OCI-LY7 (cell line): ENCODE measurements at regions not wholly inside any gene's neighbourhood (a gene's known extent, or its start where the extent isn't known, plus 50 kb on each side); places are given as distances from the start of the nearest gene placed in this dataset.
"Not testable (repeated sequence)": the region's sequence is repeated elsewhere in the genome, so short reads cannot be mapped to it uniquely, and the experiment has no call there.

Source experiments
- BruUV-seq: library from RNA; stranded (reverse); fragments of 400-500 nt; replicated peaks from 2 replicates; lab custom pipeline; 2021; lab: Mats Ljungman, UMichigan
- CTCF ChIA-PET: fragments of 300-600 bp; sonication (Branson Sonifier 250); formaldehyde crosslinking; loops from one replicate; lab custom pipeline; 2022; ENCODE audit warnings: antibody characterized with exemption; ENCODE audit not compliant: unreplicated experiment; lab: Charles Lee
- POLR2A ChIA-PET: fragments of 300-600 bp; sonication (Branson Sonifier 250); formaldehyde crosslinking; loops from one replicate; lab custom pipeline; 2022; ENCODE audit warnings: antibody characterized with exemption; lab: Charles Lee
- DNase-seq: peaks from one replicate; pipeline ENCODE4 v3.0.0-alpha.2; 2015; ENCODE audit warnings: low spot score
- H2AFZ ChIP-seq: fragments of 200-600 bp; sonication (generic), shearing (Covaris generic); 2 replicates; pipeline ENCODE4 v1.6.1; 2014; ENCODE audit warnings: mild to moderate bottlenecking, antibody characterized with exemption, low read length, moderate library complexity
- H3K27ac ChIP-seq: fragments of 200-600 bp; sonication (generic); 2 replicates; pipeline ENCODE4 v1.5.1; 2014; ENCODE audit warnings: mixed run types, low read depth, mild to moderate bottlenecking, moderate library complexity, low read length, inconsistent platforms; ENCODE audit not compliant: poor library complexity, severe bottlenecking
- H3K36me3 ChIP-seq: fragments of 200-600 bp; sonication (generic); 2 replicates; pipeline ENCODE4 v1.6.1; 2014; ENCODE audit warnings: mild to moderate bottlenecking, antibody characterized with exemption, low read length, moderate library complexity, mixed read lengths; ENCODE audit not compliant: insufficient read depth
- H3K4me1 ChIP-seq: fragments of 200-600 bp; sonication (generic); 2 replicates; pipeline ENCODE4 v1.5.1; 2014; ENCODE audit warnings: mild to moderate bottlenecking, low read length; ENCODE audit not compliant: insufficient read depth, poor library complexity, severe bottlenecking
- H3K4me2 ChIP-seq: fragments of 200-600 bp; sonication (generic); 2 replicates; pipeline ENCODE4 v1.6.1; 2014; ENCODE audit warnings: mild to moderate bottlenecking, low read length
- H3K4me3 ChIP-seq: fragments of 200-600 bp; sonication (generic); 2 replicates; pipeline ENCODE4 v1.5.1; 2014; ENCODE audit warnings: mild to moderate bottlenecking, low read depth, low read length; ENCODE audit not compliant: poor library complexity, severe bottlenecking
- H3K79me2 ChIP-seq: fragments of 200-600 bp; sonication (generic); 2 replicates; pipeline ENCODE4 v1.6.1; 2016; ENCODE audit warnings: low read depth, mild to moderate bottlenecking, low read length, moderate library complexity, mixed read lengths; ENCODE audit not compliant: insufficient read depth
- H3K9me2 ChIP-seq: fragments of 200-600 bp; sonication (generic); 2 replicates; pipeline ENCODE4 v1.6.1; 2016; ENCODE audit warnings: mild to moderate bottlenecking, low read length, mixed read lengths; ENCODE audit not compliant: insufficient read depth
- H3K9me3 ChIP-seq: fragments of 200-600 bp; sonication (generic); 2 replicates; pipeline ENCODE4 v1.6.1; 2014; ENCODE audit warnings: mild to moderate bottlenecking, mixed run types, low read length, mixed read lengths
- H4K20me1 ChIP-seq: fragments of 200-600 bp; sonication (generic); 2 replicates; pipeline ENCODE4 v1.6.1; 2014; ENCODE audit warnings: mild to moderate bottlenecking, antibody characterized with exemption, low read length, moderate library complexity, mixed read lengths; ENCODE audit not compliant: insufficient read depth
- CTCF ChIP-seq: fragments of 200-600 bp; sonication (generic); conservative IDR thresholded peaks from 2 replicates; pipeline ENCODE4 v1.5.1; 2014; ENCODE audit warnings: mild to moderate bottlenecking, antibody characterized with exemption, low read length, moderate library complexity, mixed read lengths
- EZH2phosphoT487 ChIP-seq: fragments of 200-600 bp; sonication (generic); IDR thresholded peaks from 2 replicates; pipeline ENCODE4 v1.6.1; 2018; ENCODE audit warnings: low read depth, borderline replicate concordance, mild to moderate bottlenecking, mixed run types, antibody characterized with exemption, low read length, moderate library complexity, mixed read lengths
- intact Hi-C: fragments of 100-400 bp; cut with micrococcal nuclease; formaldehyde crosslinking; loops from one replicate; pipeline ENCODE4 v1.10.0; 2022; ENCODE audit not compliant: unreplicated experiment

DNA sequence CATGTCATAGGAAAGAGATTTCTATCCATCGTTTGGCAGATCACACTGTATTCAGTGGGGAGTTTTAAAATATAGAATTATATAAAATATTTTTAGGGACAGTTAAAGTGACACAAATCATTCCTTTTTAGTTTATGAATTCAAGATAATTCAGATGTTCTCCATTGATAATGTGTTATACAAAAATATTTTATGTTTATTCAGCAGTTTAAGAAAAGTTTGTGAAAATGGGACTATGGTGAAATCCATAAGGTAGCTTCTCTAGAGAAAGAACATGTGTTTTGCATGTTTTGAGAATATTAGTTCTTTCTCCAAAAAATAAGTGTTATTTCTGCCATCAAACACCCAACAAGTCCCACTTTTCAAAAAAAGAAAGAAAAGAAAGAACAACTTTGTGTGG, 122.9 kb downstream of the EMB start:
- Histone ChIP-seq H4K20me1 (no peaks in the 10 kb centered on the region), H3K9me3 (no peaks in the 10 kb centered on the region), H3K9me2 (no peaks in the 10 kb centered on the region), H3K4me3 (no peak overlapping the region), H2AFZ (no peak overlapping the region), H3K4me2 (no peak overlapping the region), H3K4me1 (peaks cover 7% of the 10 kb centered on the region), H3K79me2 (no peaks in the 10 kb centered on the region), H3K36me3 (no peaks in the 10 kb centered on the region), H3K27ac (no peak overlapping the region)
- TF ChIP-seq CTCF (no peak), EZH2phosphoT487 (no peak)
- intact Hi-C loops, result no loop called here
- ChIA-PET POLR2A (interaction anchor here (0.7 kb wide), 1 partner anchor 17 kb away, joined by 5 read pairs; no protein-coding TSS in a partner anchor), CTCF (no interaction called here)
- DNase-seq, result no peak
- no TSS peak for BruUV-seq

DNA sequence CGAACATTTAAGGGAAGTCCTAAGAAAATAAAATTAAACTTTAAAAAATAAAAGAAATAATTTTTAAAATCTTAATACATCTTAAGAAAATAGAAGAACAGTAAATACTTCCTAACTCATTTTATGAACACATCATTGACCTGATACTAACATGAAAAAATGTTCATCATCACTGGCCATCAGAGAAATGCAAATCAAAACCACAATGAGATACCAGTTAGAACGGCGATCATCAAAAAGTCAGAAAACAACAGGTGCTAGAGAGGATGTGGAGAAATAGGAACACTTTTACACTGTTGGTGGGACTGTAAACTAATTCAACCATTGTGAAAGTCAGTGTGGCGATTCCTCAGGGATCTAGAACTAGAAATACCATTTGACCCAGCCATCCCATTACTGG, 134.6 kb downstream of the EMB start:
- H3K4me1 ChIP-seq, result peaks cover 40% of the 10 kb centered on the region
- intact Hi-C loops, result loop anchor here (5.0 kb wide), 2 partner anchors 141 to 446 kb away; no protein-coding TSS in a partner anchor
- peak overlapping the region; percentile 84 for H3K27ac ChIP-seq
- BruUV-seq, H2AFZ ChIP-seq, H3K79me2 ChIP-seq, H3K9me2 ChIP-seq, H4K20me1 ChIP-seq, POLR2A ChIA-PET, CTCF ChIA-PET: not testable (repeated sequence)
- peak overlapping the region; percentile 54 for H3K4me2 ChIP-seq
- peaks cover 25% of the 10 kb centered on the region for H3K36me3 ChIP-seq
- H3K9me3 ChIP-seq, result peaks cover 16% of the 10 kb centered on the region; the same call in 1 of the 2 replicates
- peak; percentile 81 for DNase-seq
- H3K4me3 ChIP-seq, result peak overlapping the region; percentile 36

- Histone ChIP-seq H3K36me3 (peaks cover 24% of the 10 kb centered on the region), H3K4me3 (no peak overlapping the region), H3K27ac (peak overlapping the region; percentile 3), H4K20me1 (no peaks in the 10 kb centered on the region), H3K9me2 (no peaks in the 10 kb centered on the region), H3K9me3 (peaks cover 22% of the 10 kb centered on the region; the same call in 1 of the 2 replicates), H3K79me2 (no peaks in the 10 kb centered on the region), H3K4me1 (peaks cover 57% of the 10 kb centered on the region), H3K4me2 (no peak overlapping the region), H2AFZ (peak overlapping the region; percentile 79)
- no TSS peak for BruUV-seq
- intact Hi-C loops, result loop anchor here (5.0 kb wide), 1 partner anchor 126 kb away; no protein-coding TSS in a partner anchor
- CTCF ChIA-PET, result no interaction called here
- no peak for TF ChIP-seq EZH2phosphoT487
- TF ChIP-seq CTCF, result no peak
- POLR2A ChIA-PET, result interaction anchor here (0.8 to 1.8 kb wide), 11 partner anchors 11 to 272 kb away, joined by 3 to 6 read pairs (median 4); no protein-coding TSS in a partner anchor
- DNase-seq, result no peak
Observed at GRCh38 chr5:50302815-50303490, 138.1 kb downstream of the EMB start.
